Activated T-helper 17 cell treated with anti-CD3 and anti-CD28 coated beads, Interleukin-2, amount 50 U/mL, for 72 hours (primary cell): ENCODE measurements at regions not wholly inside any gene's neighbourhood (a gene's known extent, or its start where the extent isn't known, plus 50 kb on each side); places are given as distances from the start of the nearest gene placed in this dataset.

Experiments used
- ATAC-seq: fragments of 150-1000 bp; cut with Tn5 transposase; replicated peaks from 2 replicates; pipeline ENCODE4 v1.10.0; 2021; ENCODE audit warnings: mild to moderate bottlenecking, moderate library complexity
- H3K27ac Mint-ChIP-seq: one replicate; pipeline ENCODE4 v1.8.0; 2022; ENCODE audit warnings: mixed read lengths
- H3K27me3 Mint-ChIP-seq: one replicate; pipeline ENCODE4 v1.8.0; 2022; ENCODE audit warnings: mixed read lengths
- H3K36me3 Mint-ChIP-seq: one replicate; pipeline ENCODE4 v1.8.0; 2022; ENCODE audit warnings: low read depth, mild to moderate bottlenecking, mixed read lengths
- H3K4me1 Mint-ChIP-seq: one replicate; pipeline ENCODE4 v1.8.0; 2022; ENCODE audit warnings: mixed read lengths
- H3K4me3 Mint-ChIP-seq: one replicate; pipeline ENCODE4 v1.8.0; 2022; ENCODE audit warnings: mild to moderate bottlenecking, mixed read lengths
- H3K9me3 Mint-ChIP-seq: one replicate; pipeline ENCODE4 v1.8.0; 2022; ENCODE audit warnings: mixed read lengths

GRCh38 chr3:168262887-168263286 is 167.2 kb upstream of the GOLIM4 start:
- H3K36me3 Mint-ChIP-seq = no peaks in the 10 kb centered on the region
- peaks cover 5% of the 10 kb centered on the region for H3K9me3 Mint-ChIP-seq
- peaks cover 8% of the 10 kb centered on the region for H3K27me3 Mint-ChIP-seq
- ATAC-seq = no peak
- H3K4me1 Mint-ChIP-seq = no peaks in the 10 kb centered on the region
- H3K27ac Mint-ChIP-seq = no peak overlapping the region
- H3K4me3 Mint-ChIP-seq = no peak overlapping the region

- no peak for ATAC-seq
- H3K4me1 Mint-ChIP-seq = no peaks in the 10 kb centered on the region
- H3K27me3 Mint-ChIP-seq = peaks cover 8% of the 10 kb centered on the region
- H3K9me3 Mint-ChIP-seq = peaks cover 5% of the 10 kb centered on the region
- no peak overlapping the region for H3K27ac Mint-ChIP-seq
- H3K4me3 Mint-ChIP-seq = no peak overlapping the region
- no peaks in the 10 kb centered on the region for H3K36me3 Mint-ChIP-seq
Measured at GRCh38 chr3:168260859-168261258, 165.1 kb upstream of the GOLIM4 start.

GRCh38 chr3:168251371-168251770 is 155.6 kb upstream of the GOLIM4 start:
- ATAC-seq = no peak
- H3K36me3 Mint-ChIP-seq = no peaks in the 10 kb centered on the region
- H3K4me1 Mint-ChIP-seq = peaks cover 6% of the 10 kb centered on the region
- H3K27me3 Mint-ChIP-seq = peaks cover 43% of the 10 kb centered on the region
- H3K4me3 Mint-ChIP-seq = no peak overlapping the region
- no peak overlapping the region for H3K27ac Mint-ChIP-seq
- no peaks in the 10 kb centered on the region for H3K9me3 Mint-ChIP-seq

GRCh38 chr3:168250415-168250861 is 154.7 kb upstream of the GOLIM4 start:
- ATAC-seq = no peak
- peak overlapping the region; percentile 45 for H3K4me3 Mint-ChIP-seq
- peaks cover 45% of the 10 kb centered on the region for H3K27me3 Mint-ChIP-seq
- no peaks in the 10 kb centered on the region for H3K9me3 Mint-ChIP-seq
- H3K4me1 Mint-ChIP-seq = peaks cover 6% of the 10 kb centered on the region
- H3K36me3 Mint-ChIP-seq = no peaks in the 10 kb centered on the region
- H3K27ac Mint-ChIP-seq = no peak overlapping the region

GRCh38 chr3:168249550-168250414 is 154.1 kb upstream of the GOLIM4 start:
- ATAC-seq = peak; percentile 40
- no peak overlapping the region for H3K27ac Mint-ChIP-seq
- peaks cover 6% of the 10 kb centered on the region for H3K4me1 Mint-ChIP-seq
- no peaks in the 10 kb centered on the region for H3K9me3 Mint-ChIP-seq
- H3K36me3 Mint-ChIP-seq = no peaks in the 10 kb centered on the region
- peak overlapping the region; percentile 45 for H3K4me3 Mint-ChIP-seq
- H3K27me3 Mint-ChIP-seq = peaks cover 47% of the 10 kb centered on the region

- H3K4me3 Mint-ChIP-seq = peak overlapping the region; percentile 42
- peaks cover 6% of the 10 kb centered on the region for H3K4me1 Mint-ChIP-seq
- no peak overlapping the region for H3K27ac Mint-ChIP-seq
- ATAC-seq = no peak
- H3K27me3 Mint-ChIP-seq = peaks cover 54% of the 10 kb centered on the region
- no peaks in the 10 kb centered on the region for H3K36me3 Mint-ChIP-seq
- no peaks in the 10 kb centered on the region for H3K9me3 Mint-ChIP-seq
Measured at GRCh38 chr3:168249205-168249549, 153.5 kb upstream of the GOLIM4 start.

- H3K9me3 Mint-ChIP-seq = no peaks in the 10 kb centered on the region
- peaks cover 54% of the 10 kb centered on the region for H3K27me3 Mint-ChIP-seq
- H3K27ac Mint-ChIP-seq = no peak overlapping the region
- ATAC-seq = no peak
- no peaks in the 10 kb centered on the region for H3K36me3 Mint-ChIP-seq
- H3K4me1 Mint-ChIP-seq = peaks cover 6% of the 10 kb centered on the region
- peak overlapping the region; percentile 42 for H3K4me3 Mint-ChIP-seq
Measured at GRCh38 chr3:168248383-168249204, 152.9 kb upstream of the GOLIM4 start.

- Mint-ChIP-seq H3K9me3 (no peaks in the 10 kb centered on the region), H3K27me3 (peaks cover 24% of the 10 kb centered on the region), H3K36me3 (no peaks in the 10 kb centered on the region), H3K4me1 (no peaks in the 10 kb centered on the region), H3K4me3 (no peak overlapping the region), H3K27ac (no peak overlapping the region)
- ATAC-seq = no peak
Measured at GRCh38 chr3:168241156-168241555, 145.4 kb upstream of the GOLIM4 start.

GRCh38 chr3:168239287-168239686 is 143.6 kb upstream of the GOLIM4 start:
- Mint-ChIP-seq H3K4me1 (no peaks in the 10 kb centered on the region), H3K4me3 (no peak overlapping the region), H3K9me3 (no peaks in the 10 kb centered on the region), H3K27me3 (peaks cover 14% of the 10 kb centered on the region), H3K27ac (no peak overlapping the region), H3K36me3 (no peaks in the 10 kb centered on the region)
- ATAC-seq = no peak

- Mint-ChIP-seq H3K9me3 (no peaks in the 10 kb centered on the region), H3K27ac (no peak overlapping the region), H3K36me3 (no peaks in the 10 kb centered on the region), H3K27me3 (peaks cover 3% of the 10 kb centered on the region), H3K4me1 (no peaks in the 10 kb centered on the region), H3K4me3 (no peak overlapping the region)
- no peak for ATAC-seq
Measured at GRCh38 chr3:168233001-168233400, 137.3 kb upstream of the GOLIM4 start.

GRCh38 chr3:168223085-168223484 is 127.4 kb upstream of the GOLIM4 start:
- H3K9me3 Mint-ChIP-seq = no peaks in the 10 kb centered on the region
- H3K27ac Mint-ChIP-seq = no peak overlapping the region
- H3K36me3 Mint-ChIP-seq = no peaks in the 10 kb centered on the region
- no peak overlapping the region for H3K4me3 Mint-ChIP-seq
- peaks cover 5% of the 10 kb centered on the region for H3K27me3 Mint-ChIP-seq
- no peaks in the 10 kb centered on the region for H3K4me1 Mint-ChIP-seq
- no peak for ATAC-seq

- ATAC-seq = no peak
- H3K4me1 Mint-ChIP-seq = no peaks in the 10 kb centered on the region
- no peak overlapping the region for H3K27ac Mint-ChIP-seq
- no peaks in the 10 kb centered on the region for H3K36me3 Mint-ChIP-seq
- H3K27me3 Mint-ChIP-seq = peaks cover 5% of the 10 kb centered on the region
- no peak overlapping the region for H3K4me3 Mint-ChIP-seq
- H3K9me3 Mint-ChIP-seq = no peaks in the 10 kb centered on the region
Measured at GRCh38 chr3:168220556-168220955, 124.8 kb upstream of the GOLIM4 start.

- no peaks in the 10 kb centered on the region for H3K9me3 Mint-ChIP-seq
- no peaks in the 10 kb centered on the region for H3K4me1 Mint-ChIP-seq
- no peak overlapping the region for H3K4me3 Mint-ChIP-seq
- H3K27me3 Mint-ChIP-seq = peaks cover 5% of the 10 kb centered on the region
- ATAC-seq = no peak
- H3K36me3 Mint-ChIP-seq = no peaks in the 10 kb centered on the region
- no peak overlapping the region for H3K27ac Mint-ChIP-seq
Measured at GRCh38 chr3:168219530-168219929, 123.8 kb upstream of the GOLIM4 start.

- ATAC-seq = no peak
- H3K36me3 Mint-ChIP-seq = no peaks in the 10 kb centered on the region
- peaks cover 5% of the 10 kb centered on the region for H3K27me3 Mint-ChIP-seq
- no peaks in the 10 kb centered on the region for H3K9me3 Mint-ChIP-seq
- peaks cover 4% of the 10 kb centered on the region for H3K4me1 Mint-ChIP-seq
- no peak overlapping the region for H3K27ac Mint-ChIP-seq
- H3K4me3 Mint-ChIP-seq = no peak overlapping the region
Measured at GRCh38 chr3:168218600-168218999, 122.9 kb upstream of the GOLIM4 start.

- H3K9me3 Mint-ChIP-seq = no peaks in the 10 kb centered on the region
- H3K4me3 Mint-ChIP-seq = no peak overlapping the region
- ATAC-seq = no peak
- H3K4me1 Mint-ChIP-seq = peaks cover 4% of the 10 kb centered on the region
- H3K27me3 Mint-ChIP-seq = peaks cover 3% of the 10 kb centered on the region
- no peaks in the 10 kb centered on the region for H3K36me3 Mint-ChIP-seq
- H3K27ac Mint-ChIP-seq = no peak overlapping the region
Measured at GRCh38 chr3:168216851-168217250, 121.1 kb upstream of the GOLIM4 start.
